Rectal smooth muscle tissue (tissue), 1 donor: ENCODE measurements at regions not wholly inside any gene's neighbourhood (a gene's known extent, or its start where the extent isn't known, plus 50 kb on each side); places are given as distances from the start of the nearest gene placed in this dataset.
"Not testable (repeated sequence)": the region's sequence is repeated elsewhere in the genome, so short reads cannot be mapped to it uniquely, and the experiment has no call there.

ENCODE experiments used
- H3K27ac ChIP-seq: one replicate; pipeline ENCODE4 v1.7.0; 2013; ENCODE audit warnings: low read depth, low read length, inconsistent platforms
- H3K27me3 ChIP-seq: one replicate; pipeline ENCODE4 v1.7.0; 2013; ENCODE audit warnings: low read length; ENCODE audit not compliant: control insufficient read depth, insufficient read depth
- H3K36me3 ChIP-seq: one replicate; pipeline ENCODE4 v1.7.0; 2013; ENCODE audit warnings: low read length; ENCODE audit not compliant: control insufficient read depth, insufficient read depth
- H3K4me1 ChIP-seq: one replicate; pipeline ENCODE4 v1.7.0; 2013; ENCODE audit warnings: low read length; ENCODE audit not compliant: control insufficient read depth, insufficient read depth
- H3K4me3 ChIP-seq: one replicate; pipeline ENCODE4 v1.7.0; 2013; ENCODE audit warnings: low read length
- H3K9ac ChIP-seq: one replicate; pipeline ENCODE4 v1.7.0; 2013; ENCODE audit warnings: low read length

GRCh38 chr6:134593024-134593423 is 275.1 kb upstream of the SGK1 start:
- H3K4me1 ChIP-seq: no peaks in the 10 kb centered on the region
- H3K9ac ChIP-seq: no peak overlapping the region
- no peak overlapping the region for H3K4me3 ChIP-seq
- no peaks in the 10 kb centered on the region for H3K36me3 ChIP-seq
- no peak overlapping the region for H3K27ac ChIP-seq
- H3K27me3 ChIP-seq: no peaks in the 10 kb centered on the region

- Histone ChIP-seq H3K36me3 (no peaks in the 10 kb centered on the region), H3K9ac (no peak overlapping the region), H3K27ac (no peak overlapping the region), H3K4me3 (no peak overlapping the region), H3K27me3 (no peaks in the 10 kb centered on the region), H3K4me1 (no peaks in the 10 kb centered on the region)
Measured at GRCh38 chr6:134590449-134590848, 272.5 kb upstream of the SGK1 start.

- no peak overlapping the region for H3K9ac ChIP-seq
- no peaks in the 10 kb centered on the region for H3K36me3 ChIP-seq
- no peak overlapping the region for H3K27ac ChIP-seq
- no peaks in the 10 kb centered on the region for H3K4me1 ChIP-seq
- H3K4me3 ChIP-seq: no peak overlapping the region
- no peaks in the 10 kb centered on the region for H3K27me3 ChIP-seq
Measured at GRCh38 chr6:134590004-134590403, 272.1 kb upstream of the SGK1 start.

GRCh38 chr6:134589512-134589911 is 271.6 kb upstream of the SGK1 start:
- no peak overlapping the region for H3K9ac ChIP-seq
- H3K27ac ChIP-seq: no peak overlapping the region

GRCh38 chr6:134588267-134588666 is 270.4 kb upstream of the SGK1 start:
- Histone ChIP-seq H3K4me3 (no peak overlapping the region), H3K4me1 (no peaks in the 10 kb centered on the region), H3K27me3 (no peaks in the 10 kb centered on the region), H3K9ac (no peak overlapping the region), H3K36me3 (no peaks in the 10 kb centered on the region), H3K27ac (no peak overlapping the region)

More at GRCh38 chr6:134589512-134589911, 271.6 kb upstream of the SGK1 start:
- H3K4me3 ChIP-seq: no peak overlapping the region
- H3K36me3 ChIP-seq: no peaks in the 10 kb centered on the region
- no peaks in the 10 kb centered on the region for H3K27me3 ChIP-seq
- no peaks in the 10 kb centered on the region for H3K4me1 ChIP-seq

GRCh38 chr6:134585517-134585873 is 267.6 kb upstream of the SGK1 start:
- no peaks in the 10 kb centered on the region for H3K27me3 ChIP-seq
- H3K27ac ChIP-seq: no peak overlapping the region

GRCh38 chr6:134584847-134585516 is 267.1 kb upstream of the SGK1 start:
- no peak overlapping the region for H3K4me3 ChIP-seq
- H3K27me3 ChIP-seq: no peaks in the 10 kb centered on the region
- no peaks in the 10 kb centered on the region for H3K36me3 ChIP-seq
- H3K9ac ChIP-seq: no peak overlapping the region
- H3K4me1 ChIP-seq: no peaks in the 10 kb centered on the region
- no peak overlapping the region for H3K27ac ChIP-seq

More at GRCh38 chr6:134585517-134585873, 267.6 kb upstream of the SGK1 start:
- H3K36me3 ChIP-seq: no peaks in the 10 kb centered on the region
- H3K4me1 ChIP-seq: no peaks in the 10 kb centered on the region
- H3K9ac ChIP-seq: no peak overlapping the region
- no peak overlapping the region for H3K4me3 ChIP-seq

GRCh38 chr6:134577998-134578397 is 260.1 kb upstream of the SGK1 start:
- no peaks in the 10 kb centered on the region for H3K36me3 ChIP-seq
- no peaks in the 10 kb centered on the region for H3K27me3 ChIP-seq
- H3K4me1 ChIP-seq: no peaks in the 10 kb centered on the region
- no peak overlapping the region for H3K9ac ChIP-seq
- H3K4me3 ChIP-seq: no peak overlapping the region
- H3K27ac ChIP-seq: no peak overlapping the region

- H3K36me3 ChIP-seq: no peaks in the 10 kb centered on the region
- H3K4me3 ChIP-seq: no peak overlapping the region
- H3K27ac ChIP-seq: no peak overlapping the region
- no peaks in the 10 kb centered on the region for H3K4me1 ChIP-seq
- H3K9ac ChIP-seq: no peak overlapping the region
- no peaks in the 10 kb centered on the region for H3K27me3 ChIP-seq
Measured at GRCh38 chr6:134575221-134575620, 257.3 kb upstream of the SGK1 start.

GRCh38 chr6:134574491-134574890 is 256.6 kb upstream of the SGK1 start:
- H3K27me3 ChIP-seq: no peaks in the 10 kb centered on the region
- H3K9ac ChIP-seq: no peak overlapping the region
- H3K4me1 ChIP-seq: no peaks in the 10 kb centered on the region
- H3K4me3 ChIP-seq: no peak overlapping the region
- no peak overlapping the region for H3K27ac ChIP-seq
- H3K36me3 ChIP-seq: no peaks in the 10 kb centered on the region

- not testable (repeated sequence) for H3K36me3 ChIP-seq, H3K27me3 ChIP-seq, H3K27ac ChIP-seq, H3K9ac ChIP-seq, H3K4me3 ChIP-seq, H3K4me1 ChIP-seq
Measured at GRCh38 chr6:134569996-134570395, 252.1 kb upstream of the SGK1 start.

- H3K4me1 ChIP-seq: no peaks in the 10 kb centered on the region
- no peaks in the 10 kb centered on the region for H3K36me3 ChIP-seq
- H3K4me3 ChIP-seq: no peak overlapping the region
- H3K27ac ChIP-seq: no peak overlapping the region
- no peak overlapping the region for H3K9ac ChIP-seq
- H3K27me3 ChIP-seq: no peaks in the 10 kb centered on the region
Measured at GRCh38 chr6:134564705-134565104, 246.8 kb upstream of the SGK1 start.

- Histone ChIP-seq H3K4me3 (no peak overlapping the region), H3K36me3 (no peaks in the 10 kb centered on the region), H3K4me1 (no peaks in the 10 kb centered on the region), H3K27ac (no peak overlapping the region), H3K27me3 (no peaks in the 10 kb centered on the region), H3K9ac (no peak overlapping the region)
Measured at GRCh38 chr6:134560019-134560418, 242.1 kb upstream of the SGK1 start.
